ENCODE measurements at regions not wholly inside any gene's neighbourhood (a gene's known extent, or its start where the extent isn't known, plus 50 kb on each side); places are given as distances from the start of the nearest gene placed in this dataset.

DNA sequence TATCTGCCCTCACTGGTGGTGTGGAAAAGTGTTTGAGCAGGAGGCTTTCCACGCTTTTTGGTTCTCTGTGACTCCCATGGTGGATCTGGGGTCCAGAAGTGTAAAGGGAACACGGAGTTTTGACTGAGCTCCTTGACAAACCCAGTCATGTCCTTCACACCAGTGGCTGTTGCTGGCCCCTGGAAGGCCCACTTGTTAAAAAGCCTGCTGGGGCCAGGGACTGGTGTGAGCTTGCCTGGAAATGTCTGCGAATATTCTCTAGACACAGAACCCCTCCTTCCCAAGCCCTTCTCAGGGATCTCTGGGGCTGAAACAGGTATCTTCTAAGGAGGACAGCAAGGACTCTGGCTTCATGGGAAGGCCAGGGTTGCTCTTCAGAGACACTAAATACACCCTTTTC, 343.0 kb downstream of the TCERG1L start:
- H3K9ac ChIP-seq (ENCODE audit: low read depth, low read length, poor library complexity, severe bottlenecking) = no peak overlapping the region
- H3K9me3 ChIP-seq (ENCODE audit: insufficient read depth, low read depth, low read length) = peaks cover 10% of the 10 kb centered on the region; the same call in 1 of the 2 replicates
- H3K27me3 ChIP-seq (ENCODE audit: insufficient read depth, low read length, poor library complexity, severe bottlenecking) = no peaks in the 10 kb centered on the region
- no peak overlapping the region for H3K4me2 ChIP-seq (ENCODE audit: low read depth, low read length, poor library complexity, severe bottlenecking)
- H3K36me3 ChIP-seq (ENCODE audit: insufficient read depth, low read length) = no peaks in the 10 kb centered on the region
- H3K9me2 ChIP-seq (replicated peaks; ENCODE audit: low read depth, low read length) = no peaks in the 10 kb centered on the region
- no peak overlapping the region for H2AFZ ChIP-seq (ENCODE audit: low read length)
- H3K4me3 ChIP-seq (ENCODE audit: low read length, poor library complexity, severe bottlenecking) = no peak overlapping the region
- no peaks in the 10 kb centered on the region for H3K4me1 ChIP-seq (ENCODE audit: insufficient read depth, low read length, poor library complexity, severe bottlenecking)
- H4K20me1 ChIP-seq (ENCODE audit: insufficient read depth, low read length, poor library complexity, severe bottlenecking) = no peaks in the 10 kb centered on the region
- H3F3A ChIP-seq (ENCODE audit: low read depth) = no peaks in the 10 kb centered on the region
- TF ChIP-seq EZH2phosphoT487 (IDR thresholded peaks at IDR 0.05; ENCODE audit: borderline replicate concordance) = no peak
- TF ChIP-seq, protein P1, sequence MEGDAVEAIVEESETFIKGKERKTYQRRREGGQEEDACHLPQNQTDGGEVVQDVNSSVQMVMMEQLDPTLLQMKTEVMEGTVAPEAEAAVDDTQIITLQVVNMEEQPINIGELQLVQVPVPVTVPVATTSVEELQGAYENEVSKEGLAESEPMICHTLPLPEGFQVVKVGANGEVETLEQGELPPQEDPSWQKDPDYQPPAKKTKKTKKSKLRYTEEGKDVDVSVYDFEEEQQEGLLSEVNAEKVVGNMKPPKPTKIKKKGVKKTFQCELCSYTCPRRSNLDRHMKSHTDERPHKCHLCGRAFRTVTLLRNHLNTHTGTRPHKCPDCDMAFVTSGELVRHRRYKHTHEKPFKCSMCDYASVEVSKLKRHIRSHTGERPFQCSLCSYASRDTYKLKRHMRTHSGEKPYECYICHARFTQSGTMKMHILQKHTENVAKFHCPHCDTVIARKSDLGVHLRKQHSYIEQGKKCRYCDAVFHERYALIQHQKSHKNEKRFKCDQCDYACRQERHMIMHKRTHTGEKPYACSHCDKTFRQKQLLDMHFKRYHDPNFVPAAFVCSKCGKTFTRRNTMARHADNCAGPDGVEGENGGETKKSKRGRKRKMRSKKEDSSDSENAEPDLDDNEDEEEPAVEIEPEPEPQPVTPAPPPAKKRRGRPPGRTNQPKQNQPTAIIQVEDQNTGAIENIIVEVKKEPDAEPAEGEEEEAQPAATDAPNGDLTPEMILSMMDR (conservative IDR thresholded peaks at IDR 0.05; ENCODE audit: low read length) = no peak
- H3K79me2 ChIP-seq (ENCODE audit: insufficient read depth, low read length) = no peaks in the 10 kb centered on the region

DNA sequence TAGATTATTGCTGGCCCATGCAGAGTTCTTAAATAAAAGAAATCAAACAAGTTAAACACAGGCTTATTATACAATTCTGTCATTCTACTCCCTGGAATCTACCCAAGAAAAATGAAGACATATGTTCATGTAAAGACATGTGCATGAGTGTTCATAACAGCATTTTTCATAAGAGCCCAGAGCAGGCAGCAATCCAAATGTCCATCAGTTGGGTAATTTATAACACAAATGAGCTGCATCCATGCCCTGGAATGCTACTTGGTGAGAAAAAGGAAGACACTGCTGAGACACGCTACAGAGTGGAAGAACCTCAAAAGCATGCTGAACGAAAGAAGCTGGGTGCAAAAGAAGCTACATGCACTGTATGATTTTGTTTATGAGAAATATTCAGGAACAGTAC, 342.6 kb downstream of the TCERG1L start:
- Histone ChIP-seq H4K20me1 (ENCODE audit: insufficient read depth, low read length, poor library complexity, severe bottlenecking) (no peaks in the 10 kb centered on the region), H3K4me3 (ENCODE audit: low read length, poor library complexity, severe bottlenecking) (no peak overlapping the region), H3K79me2 (ENCODE audit: insufficient read depth, low read length) (no peaks in the 10 kb centered on the region), H2AFZ (ENCODE audit: low read length) (no peak overlapping the region), H3K27me3 (ENCODE audit: insufficient read depth, low read length, poor library complexity, severe bottlenecking) (no peaks in the 10 kb centered on the region), H3K36me3 (ENCODE audit: insufficient read depth, low read length) (no peaks in the 10 kb centered on the region), H3F3A (ENCODE audit: low read depth) (no peaks in the 10 kb centered on the region), H3K9me2 (replicated peaks; ENCODE audit: low read depth, low read length) (no peaks in the 10 kb centered on the region), H3K4me2 (ENCODE audit: low read depth, low read length, poor library complexity, severe bottlenecking) (no peak overlapping the region), H3K9ac (ENCODE audit: low read depth, low read length, poor library complexity, severe bottlenecking) (no peak overlapping the region), H3K4me1 (ENCODE audit: insufficient read depth, low read length, poor library complexity, severe bottlenecking) (no peaks in the 10 kb centered on the region), H3K9me3 (ENCODE audit: insufficient read depth, low read depth, low read length) (peaks cover 11% of the 10 kb centered on the region; the same call in 1 of the 2 replicates)
- TF ChIP-seq, protein P1 (conservative IDR thresholded peaks at IDR 0.05; ENCODE audit: low read length) = no peak
- no peak for TF ChIP-seq EZH2phosphoT487 (IDR thresholded peaks at IDR 0.05; ENCODE audit: borderline replicate concordance)

DNA sequence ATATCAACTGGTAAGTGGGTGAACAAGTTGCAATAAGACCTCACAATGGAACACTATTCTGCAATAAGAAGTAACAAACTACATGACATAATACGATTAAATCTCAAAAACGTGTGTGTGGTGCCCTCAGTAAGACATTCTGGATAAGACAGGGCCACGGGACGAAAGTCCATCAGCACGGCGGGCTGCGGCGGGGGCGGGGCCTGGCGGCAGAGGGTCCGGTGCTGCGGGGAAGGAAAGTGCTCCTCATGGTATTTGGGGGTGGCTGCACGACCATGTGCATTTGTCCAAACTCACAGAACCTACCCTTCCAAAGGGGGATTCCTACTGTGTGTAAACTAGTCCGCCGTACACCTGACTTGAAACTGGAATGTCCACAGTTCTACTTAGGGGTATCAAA, 341.8 kb downstream of the TCERG1L start:
- Histone ChIP-seq H3K4me1 (ENCODE audit: insufficient read depth, low read length, poor library complexity, severe bottlenecking) (no peaks in the 10 kb centered on the region), H4K20me1 (ENCODE audit: insufficient read depth, low read length, poor library complexity, severe bottlenecking) (no peaks in the 10 kb centered on the region), H3K27me3 (ENCODE audit: insufficient read depth, low read length, poor library complexity, severe bottlenecking) (no peaks in the 10 kb centered on the region), H3K9me3 (ENCODE audit: insufficient read depth, low read depth, low read length) (peaks cover 11% of the 10 kb centered on the region; the same call in 1 of the 2 replicates), H3K36me3 (ENCODE audit: insufficient read depth, low read length) (no peaks in the 10 kb centered on the region), H3K4me3 (ENCODE audit: low read length, poor library complexity, severe bottlenecking) (no peak overlapping the region), H3K9me2 (replicated peaks; ENCODE audit: low read depth, low read length) (no peaks in the 10 kb centered on the region), H3F3A (ENCODE audit: low read depth) (no peaks in the 10 kb centered on the region), H2AFZ (ENCODE audit: low read length) (no peak overlapping the region), H3K4me2 (ENCODE audit: low read depth, low read length, poor library complexity, severe bottlenecking) (no peak overlapping the region), H3K79me2 (ENCODE audit: insufficient read depth, low read length) (no peaks in the 10 kb centered on the region), H3K9ac (ENCODE audit: low read depth, low read length, poor library complexity, severe bottlenecking) (no peak overlapping the region)
- TF ChIP-seq, protein P1 (conservative IDR thresholded peaks at IDR 0.05; ENCODE audit: low read length) = no peak
- no peak for TF ChIP-seq EZH2phosphoT487 (IDR thresholded peaks at IDR 0.05; ENCODE audit: borderline replicate concordance)
